ENCODE measurements at regions not wholly inside any gene's neighbourhood (a gene's known extent, or its start where the extent isn't known, plus 50 kb on each side); places are given as distances from the start of the nearest gene placed in this dataset.

- no peaks in the 10 kb centered on the region for H3K27me3 ChIP-seq
- ATAC-seq (no peak), DNase-seq (no peak), FAIRE-seq (no peak)
- TF ChIP-seq CTCF (IDR thresholded peaks at IDR 0.05): no peak
- 39 to 47% methylated on average over 6 of the region's 6 CpGs for WGBS, 2 donors
- H3K27ac ChIP-seq: no peak overlapping the region
- intact Hi-C loops (cut with DNase I): no loop called here
- no peaks in the 10 kb centered on the region for H3K4me1 ChIP-seq
- H3K9me3 ChIP-seq: no peaks in the 10 kb centered on the region
- H3K4me3 ChIP-seq: no peak overlapping the region
- H3K36me3 ChIP-seq: no peaks in the 10 kb centered on the region
Observed at GRCh38 chr2:139367416-139367815, 587.2 kb upstream of the NXPH2 start.

- no peak for DNase-seq
- FAIRE-seq: no peak
- Histone ChIP-seq H3K27ac (no peak overlapping the region), H3K27me3 (no peaks in the 10 kb centered on the region), H3K9me3 (no peaks in the 10 kb centered on the region), H3K4me1 (no peaks in the 10 kb centered on the region), H3K4me3 (no peak overlapping the region), H3K36me3 (no peaks in the 10 kb centered on the region)
- TF ChIP-seq CTCF (IDR thresholded peaks at IDR 0.05): no peak
- 58 to 66% methylated on average over 2 of the region's 2 CpGs for WGBS, 2 donors
- ATAC-seq: no peak
- intact Hi-C loops (cut with DNase I): no loop called here
Observed at GRCh38 chr2:139366681-139367080, 586.5 kb upstream of the NXPH2 start.

GRCh38 chr2:139365189-139365588, 585.0 kb upstream of the NXPH2 start:
- ATAC-seq: no peak
- no peak overlapping the region for H3K4me3 ChIP-seq
- no peak for DNase-seq
- intact Hi-C loops (cut with DNase I): no loop called here
- no peak for TF ChIP-seq CTCF (IDR thresholded peaks at IDR 0.05)
- no peaks in the 10 kb centered on the region for H3K4me1 ChIP-seq
- no peak overlapping the region for H3K27ac ChIP-seq
- 36 to 43% methylated on average over 5 of the region's 5 CpGs for WGBS, 2 donors
- no peaks in the 10 kb centered on the region for H3K9me3 ChIP-seq
- H3K27me3 ChIP-seq: no peaks in the 10 kb centered on the region
- FAIRE-seq: no peak
- no peaks in the 10 kb centered on the region for H3K36me3 ChIP-seq

- H3K4me1 ChIP-seq: no peaks in the 10 kb centered on the region
- ATAC-seq: no peak
- WGBS, 2 donors: 39 to 65% methylated on average over 1 of the region's 1 CpG
Observed at GRCh38 chr2:139360654-139361053, 580.5 kb upstream of the NXPH2 start.

GRCh38 chr2:139359818-139360217, 579.6 kb upstream of the NXPH2 start:
- FAIRE-seq (no peak), DNase-seq (no peak), ATAC-seq (no peak)
- Histone ChIP-seq H3K4me3 (no peak overlapping the region), H3K27me3 (no peaks in the 10 kb centered on the region), H3K27ac (no peak overlapping the region), H3K36me3 (no peaks in the 10 kb centered on the region), H3K9me3 (no peaks in the 10 kb centered on the region), H3K4me1 (no peaks in the 10 kb centered on the region)
- intact Hi-C loops (cut with DNase I): no loop called here
- no peak for TF ChIP-seq CTCF (IDR thresholded peaks at IDR 0.05)
- 26% methylated on average over 1 of the region's 1 CpG for WGBS, 2 donors

More at GRCh38 chr2:139360654-139361053, 580.5 kb upstream of the NXPH2 start:
- FAIRE-seq (no peak), DNase-seq (no peak)
- Histone ChIP-seq H3K4me3 (no peak overlapping the region), H3K27me3 (no peaks in the 10 kb centered on the region), H3K27ac (no peak overlapping the region), H3K9me3 (no peaks in the 10 kb centered on the region), H3K36me3 (no peaks in the 10 kb centered on the region)
- intact Hi-C loops (cut with DNase I): no loop called here
- TF ChIP-seq CTCF (IDR thresholded peaks at IDR 0.05): no peak

All from pancreas (tissue), 10 donors.